ENCODE measurements at regions not wholly inside any gene's neighbourhood (a gene's known extent, or its start where the extent isn't known, plus 50 kb on each side); places are given as distances from the start of the nearest gene placed in this dataset.

DNA sequence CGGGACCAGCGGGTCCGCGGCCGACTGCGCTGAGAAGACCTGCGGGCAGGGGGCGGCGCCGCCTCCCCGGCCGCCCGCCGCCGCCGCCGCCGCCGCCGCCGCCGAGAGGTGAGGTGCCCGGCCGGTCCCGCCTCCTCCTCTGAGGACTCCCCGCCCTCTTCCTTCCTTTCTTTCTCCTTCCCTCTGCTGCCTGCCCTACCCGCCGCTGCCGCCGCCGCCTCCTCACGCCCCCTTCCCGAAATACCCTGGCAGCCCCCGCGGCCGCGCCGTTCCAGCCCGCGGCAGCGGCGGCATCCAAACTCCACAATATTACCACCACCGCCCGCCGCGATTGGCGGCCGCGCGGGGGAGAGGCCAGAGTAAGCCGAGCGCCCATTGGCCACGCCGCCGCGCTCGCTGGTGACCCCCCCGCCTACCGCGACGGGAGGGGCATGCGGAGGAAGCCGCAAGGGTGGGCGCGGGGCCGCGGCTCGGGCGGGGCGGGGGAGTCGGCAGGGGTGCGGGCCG is 61.8 kb upstream of the ANKRD28 start:
- TF ChIP-seq POLR2A (IDR thresholded peaks at IDR 0.05), result peak; percentile 53
- TF ChIP-seq, protein P1, sequence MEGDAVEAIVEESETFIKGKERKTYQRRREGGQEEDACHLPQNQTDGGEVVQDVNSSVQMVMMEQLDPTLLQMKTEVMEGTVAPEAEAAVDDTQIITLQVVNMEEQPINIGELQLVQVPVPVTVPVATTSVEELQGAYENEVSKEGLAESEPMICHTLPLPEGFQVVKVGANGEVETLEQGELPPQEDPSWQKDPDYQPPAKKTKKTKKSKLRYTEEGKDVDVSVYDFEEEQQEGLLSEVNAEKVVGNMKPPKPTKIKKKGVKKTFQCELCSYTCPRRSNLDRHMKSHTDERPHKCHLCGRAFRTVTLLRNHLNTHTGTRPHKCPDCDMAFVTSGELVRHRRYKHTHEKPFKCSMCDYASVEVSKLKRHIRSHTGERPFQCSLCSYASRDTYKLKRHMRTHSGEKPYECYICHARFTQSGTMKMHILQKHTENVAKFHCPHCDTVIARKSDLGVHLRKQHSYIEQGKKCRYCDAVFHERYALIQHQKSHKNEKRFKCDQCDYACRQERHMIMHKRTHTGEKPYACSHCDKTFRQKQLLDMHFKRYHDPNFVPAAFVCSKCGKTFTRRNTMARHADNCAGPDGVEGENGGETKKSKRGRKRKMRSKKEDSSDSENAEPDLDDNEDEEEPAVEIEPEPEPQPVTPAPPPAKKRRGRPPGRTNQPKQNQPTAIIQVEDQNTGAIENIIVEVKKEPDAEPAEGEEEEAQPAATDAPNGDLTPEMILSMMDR (IDR thresholded peaks at IDR 0.05), result no peak
